ENCODE measurements at regions not wholly inside any gene's neighbourhood (a gene's known extent, or its start where the extent isn't known, plus 50 kb on each side); places are given as distances from the start of the nearest gene placed in this dataset.
"Not testable (repeated sequence)": the region's sequence is repeated elsewhere in the genome, so short reads cannot be mapped to it uniquely, and the experiment has no call there.

DNA sequence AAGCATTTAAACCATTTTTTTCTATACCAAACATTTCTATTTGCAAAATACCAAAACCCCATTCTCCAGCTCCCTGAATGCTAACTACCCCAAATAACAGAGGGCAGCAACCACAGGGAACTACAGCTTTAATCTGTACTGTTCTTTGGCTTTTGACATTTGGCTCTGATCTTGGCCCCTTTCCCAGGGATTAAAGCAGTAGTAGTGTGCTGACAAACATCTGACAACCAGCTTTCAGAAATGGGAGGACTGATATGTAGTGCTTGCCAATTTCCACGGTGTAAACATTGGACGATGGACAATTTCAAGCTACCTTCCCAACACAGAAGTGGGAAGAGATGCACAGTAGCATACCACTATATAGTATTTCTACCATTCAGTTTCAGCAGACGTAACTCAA is 88.4 kb upstream of the TEAD1 start:
- no peak for DNase-seq (ENCODE audit: low read depth)

DNA sequence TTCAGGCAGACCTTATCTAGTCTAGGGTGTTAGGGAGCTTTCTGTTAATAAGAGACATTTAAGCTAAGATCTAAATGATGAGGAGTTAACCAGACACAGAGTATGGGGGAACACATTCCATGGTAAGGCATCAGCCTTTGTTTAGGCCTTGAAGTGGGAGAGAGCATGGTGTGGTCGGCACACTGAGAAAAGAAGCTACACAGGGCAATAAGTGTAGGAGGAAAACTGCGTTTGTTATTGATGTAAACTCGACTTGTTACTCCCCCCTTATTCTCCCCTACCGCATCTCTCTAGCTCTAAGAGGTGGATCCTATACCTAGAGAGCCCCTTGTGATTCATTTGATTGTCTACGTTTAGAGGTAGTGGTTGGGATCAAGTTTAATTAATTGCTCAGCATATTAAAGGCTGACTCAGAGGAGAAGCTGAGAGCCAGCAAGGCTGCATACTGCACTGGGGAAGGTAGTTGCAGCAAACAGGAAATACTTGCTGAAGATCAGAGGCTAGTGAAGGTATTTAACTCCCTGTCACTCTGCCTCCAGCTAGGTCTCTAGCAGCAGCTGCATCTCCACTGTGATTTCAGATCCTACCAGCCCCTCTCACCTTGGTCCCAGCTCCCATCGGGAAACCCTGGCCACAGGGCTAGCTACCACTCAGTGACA is 86.8 kb upstream of the TEAD1 start:
- DNase-seq (ENCODE audit: low read depth): no peak

DNA sequence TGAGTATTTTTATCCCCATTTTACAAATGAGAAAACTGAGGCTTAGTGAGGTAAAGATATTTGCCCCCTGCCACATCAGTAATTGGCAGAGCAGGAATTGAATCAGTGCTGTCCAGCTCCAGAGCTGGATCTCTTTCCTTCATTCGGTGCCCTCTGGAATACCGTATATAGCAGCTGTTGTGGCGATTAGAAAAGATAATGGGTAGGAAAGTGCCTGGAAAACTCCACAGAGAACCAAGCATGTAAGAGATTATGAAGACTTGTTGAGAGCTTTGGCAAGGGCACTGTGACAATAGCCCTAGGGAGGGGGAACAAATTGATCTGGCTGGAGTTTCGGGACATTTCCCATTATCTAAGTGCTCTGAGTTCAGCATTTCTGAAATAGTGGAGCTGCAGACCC is 82.5 kb upstream of the TEAD1 start:
- DNase-seq (ENCODE audit: low read depth): no peak

DNA sequence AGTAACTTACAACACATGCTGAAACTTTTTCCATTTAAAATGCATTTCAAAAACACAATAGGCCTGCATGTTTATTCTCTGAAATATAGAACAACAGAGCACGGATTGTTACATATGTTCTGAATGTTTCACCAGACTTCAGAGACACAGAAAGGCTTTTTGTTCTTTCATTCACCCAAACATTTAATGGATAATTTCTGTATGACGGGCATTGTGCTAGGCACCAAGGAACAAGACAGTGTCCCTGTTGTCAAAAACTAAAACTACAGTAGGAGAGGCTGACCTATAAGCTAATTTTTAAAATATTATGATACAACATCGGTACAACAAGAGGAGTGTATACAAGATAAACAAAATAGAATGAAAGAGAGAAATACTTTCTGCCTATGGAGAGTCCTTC is 81.9 kb upstream of the TEAD1 start:
- DNase-seq (ENCODE audit: low read depth): no peak

DNA sequence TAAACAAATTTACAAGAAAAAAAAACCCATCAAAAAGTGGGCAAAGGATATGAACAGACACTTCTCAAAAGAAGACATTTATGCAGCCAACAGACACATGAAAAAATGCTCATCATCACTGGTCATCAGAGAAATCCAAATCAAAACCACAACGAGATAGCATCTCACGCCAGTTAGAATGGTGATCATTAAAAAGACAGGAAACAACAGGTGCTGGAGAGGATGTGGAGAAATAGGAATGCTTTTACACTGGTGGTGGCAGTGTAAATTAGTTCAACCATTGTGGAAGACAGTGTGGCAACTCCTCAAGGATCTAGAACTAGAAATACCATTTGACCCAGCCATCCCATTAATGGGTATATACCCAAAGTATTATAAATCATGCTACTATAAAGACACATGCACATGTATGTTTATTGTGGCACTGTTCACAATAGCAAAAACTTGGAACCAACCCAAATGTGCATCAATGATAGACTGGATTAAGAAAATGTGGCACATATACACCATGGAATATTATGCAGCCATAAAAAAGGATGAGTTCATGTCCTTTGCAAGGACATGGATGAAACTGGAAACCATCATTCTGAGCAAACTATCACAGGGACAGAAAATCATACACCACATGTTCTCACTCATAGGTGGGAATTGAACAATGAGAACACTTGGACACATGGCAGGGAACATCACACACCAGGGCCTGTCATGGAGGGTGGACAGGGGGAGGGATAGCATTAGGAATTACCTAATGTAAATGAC is 79.0 kb upstream of the TEAD1 start:
- DNase-seq (ENCODE audit: low read depth): not testable (repeated sequence)

DNA sequence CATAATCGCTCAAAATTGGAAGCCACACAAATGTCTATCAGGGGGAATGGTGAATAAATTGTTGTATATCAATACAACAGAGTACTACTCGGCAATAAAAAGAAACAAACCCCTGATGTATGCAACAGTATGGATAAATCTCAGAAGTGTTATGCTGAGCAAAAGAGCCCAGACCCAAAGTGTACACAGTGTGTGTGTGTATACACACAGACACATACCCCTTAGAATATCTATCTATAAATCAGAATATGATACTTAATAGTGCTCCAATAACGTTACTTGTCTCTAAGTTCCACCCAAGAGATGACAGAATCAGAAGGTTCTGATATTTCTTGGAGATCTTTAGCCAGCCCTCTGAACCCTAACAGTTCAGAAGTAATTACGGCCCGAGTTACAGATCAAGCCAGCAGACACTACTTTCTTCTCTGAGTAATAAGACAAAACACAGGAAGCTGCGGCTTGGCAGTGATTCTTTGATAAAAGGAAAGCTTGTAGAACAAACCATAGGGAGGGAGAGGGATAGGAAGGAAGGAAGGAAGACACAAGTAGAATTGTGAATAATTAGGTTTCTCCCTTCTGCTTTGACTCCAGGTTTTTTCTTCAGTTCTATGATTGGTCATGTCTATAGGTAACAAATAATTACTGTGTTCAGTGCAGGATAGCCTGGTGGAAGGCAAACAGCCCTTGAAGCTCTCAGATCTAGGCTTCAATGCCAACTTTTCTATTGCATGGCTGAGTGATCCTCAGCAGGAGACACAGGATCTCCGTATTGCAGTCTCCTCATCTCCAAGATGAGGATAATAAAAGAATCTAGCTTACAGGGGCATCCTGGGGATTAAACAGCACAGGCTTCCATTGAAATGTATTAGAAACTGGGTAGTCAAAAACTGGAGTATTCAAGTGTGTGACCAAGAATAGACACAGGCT is 75.6 kb upstream of the TEAD1 start:
- no peak for DNase-seq (ENCODE audit: low read depth)

DNA sequence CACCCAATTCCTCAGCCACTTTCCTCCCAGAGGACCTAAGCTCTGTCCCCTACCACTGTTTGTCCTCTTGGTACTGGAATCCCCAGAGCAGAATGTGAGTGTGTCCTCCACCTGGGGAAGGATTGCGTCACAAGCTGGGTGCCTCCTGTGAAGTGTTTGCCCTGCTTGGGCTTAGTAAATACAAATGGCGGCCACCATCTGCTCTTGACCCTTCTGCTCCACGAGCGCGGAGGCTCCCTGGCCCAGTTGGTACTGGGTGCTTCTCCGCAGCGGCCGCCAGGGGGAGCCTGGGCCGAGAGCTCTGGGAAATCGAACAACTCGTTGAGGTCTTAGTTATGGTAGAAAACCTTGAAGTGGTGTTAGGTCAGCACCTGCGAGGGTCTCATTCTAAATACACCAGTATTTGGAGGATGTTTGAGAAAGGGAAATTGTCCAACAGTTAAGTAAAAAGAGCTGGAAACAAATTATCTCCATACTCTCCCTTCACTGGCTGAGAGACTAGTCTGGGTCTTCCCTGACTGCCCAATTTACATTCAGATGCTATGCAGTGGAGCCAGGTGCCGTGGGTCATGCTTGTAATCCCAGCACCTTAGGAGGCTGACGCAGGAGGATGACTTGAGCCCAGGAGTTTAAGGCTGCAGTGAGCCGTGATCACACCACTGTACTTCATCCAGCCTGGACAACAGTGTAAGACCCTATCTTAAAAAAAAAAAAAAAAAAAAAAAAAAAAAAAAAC is 74.6 kb upstream of the TEAD1 start:
- DNase-seq (ENCODE audit: low read depth): peak; percentile 44

DNA sequence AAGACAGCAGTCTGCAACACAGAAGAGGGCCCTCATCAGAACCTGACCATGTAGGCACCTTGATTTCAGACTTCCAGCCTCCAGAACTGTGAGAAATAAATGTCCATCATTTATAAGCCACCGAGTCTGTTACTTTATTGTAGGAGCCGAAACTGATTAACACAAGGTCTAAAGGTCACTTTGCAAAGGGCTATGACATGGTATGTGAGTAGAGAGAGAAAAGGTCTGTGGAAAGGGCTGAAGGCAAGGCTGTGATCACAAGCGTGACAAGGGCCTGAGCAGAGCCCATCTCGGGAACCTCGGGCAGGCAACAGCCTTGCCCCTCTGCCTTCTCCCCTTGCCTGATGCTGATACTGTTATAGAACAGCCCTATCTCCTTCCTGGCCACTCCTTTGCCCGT is 73.4 kb upstream of the TEAD1 start:
- no peak for DNase-seq (ENCODE audit: low read depth)

DNA sequence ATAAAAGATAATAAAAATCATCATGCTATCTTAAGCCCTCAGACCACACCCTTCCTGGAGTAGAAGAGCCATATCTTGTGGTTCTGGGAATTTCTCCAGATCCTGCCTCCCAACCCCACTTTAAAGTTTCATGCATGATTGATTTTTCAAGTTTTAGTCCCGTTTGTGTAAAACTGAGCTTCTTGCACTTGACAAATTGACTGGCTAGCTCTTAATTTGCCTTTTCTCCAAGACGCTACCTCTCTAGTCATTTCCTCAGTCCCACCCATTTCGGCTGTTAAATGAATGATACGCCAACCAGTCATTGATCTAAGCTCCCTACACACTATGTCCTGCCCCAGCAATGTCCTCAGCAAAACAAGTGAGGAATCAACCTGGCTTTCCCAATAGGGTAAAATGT is 71.8 kb upstream of the TEAD1 start:
- DNase-seq (ENCODE audit: low read depth): no peak

DNA sequence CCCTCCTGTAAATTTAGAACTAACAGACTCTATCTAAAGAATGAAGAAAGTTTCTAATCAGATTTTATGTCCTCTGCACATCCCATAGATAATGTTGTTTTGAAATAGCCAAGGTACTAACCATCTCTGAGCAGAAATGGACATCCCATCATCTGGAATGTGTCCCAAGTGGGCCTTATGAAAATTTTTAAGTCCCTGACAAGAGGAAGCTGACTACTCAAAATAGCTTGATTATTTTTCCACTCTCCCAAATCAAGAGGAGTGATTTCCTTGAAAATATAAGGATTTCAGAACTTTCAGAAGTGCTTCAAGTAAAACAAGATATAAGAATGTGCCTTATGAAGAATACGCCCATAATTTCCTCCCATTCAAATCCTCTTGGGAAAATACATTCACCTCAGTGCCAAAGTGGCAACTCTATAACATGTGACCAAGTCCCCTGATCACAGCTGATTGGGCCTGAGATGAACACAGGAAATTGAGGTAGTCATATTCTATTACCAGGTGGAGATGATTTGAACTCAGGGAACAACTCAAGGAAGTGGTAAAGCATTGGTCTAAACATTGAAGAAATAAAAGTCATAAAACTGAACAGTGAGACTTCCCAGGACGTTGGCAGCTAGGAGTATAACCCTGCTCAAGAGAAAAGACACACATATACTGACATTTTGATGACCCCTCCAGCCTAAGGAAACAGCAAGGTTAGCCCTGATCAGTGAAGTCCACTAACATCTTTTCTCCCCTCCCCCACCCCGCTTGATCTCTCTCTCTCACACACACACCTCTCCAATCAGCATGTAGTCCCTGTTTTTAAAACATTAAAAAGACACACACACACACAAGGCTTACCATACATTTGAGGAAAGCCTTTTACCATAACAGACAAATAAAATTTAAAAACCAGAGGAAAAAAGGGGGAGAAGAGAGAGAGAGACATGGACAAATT is 70.8 kb upstream of the TEAD1 start:
- no peak for DNase-seq (ENCODE audit: low read depth)

DNA sequence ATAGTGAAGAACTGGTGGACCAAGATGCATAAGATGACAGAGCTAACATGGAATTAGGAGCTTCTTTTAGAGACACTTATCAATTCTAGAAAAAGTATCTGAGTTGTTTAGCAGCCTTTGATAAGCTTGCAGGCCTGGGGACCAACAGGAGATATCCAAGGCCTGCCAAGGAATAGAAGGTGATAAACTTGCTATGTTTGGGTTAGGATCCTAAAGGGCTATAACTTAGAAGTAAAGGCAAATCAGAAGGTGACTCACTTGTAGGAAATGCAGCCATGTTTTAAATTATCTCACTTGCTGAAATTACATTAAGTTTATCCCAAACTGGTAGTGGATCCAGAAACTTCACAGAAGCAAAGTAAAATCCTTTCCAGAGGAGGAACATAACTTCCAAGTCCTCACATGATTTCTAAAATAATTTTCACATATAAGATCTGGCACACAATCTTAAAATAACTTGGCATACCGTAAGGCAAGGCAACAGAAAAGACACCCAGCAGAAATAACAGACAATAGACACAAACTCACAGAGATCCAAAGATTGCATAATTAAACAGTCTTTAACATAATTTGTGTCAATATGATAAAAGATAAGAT is 69.6 kb upstream of the TEAD1 start:
- DNase-seq (ENCODE audit: low read depth): no peak

DNA sequence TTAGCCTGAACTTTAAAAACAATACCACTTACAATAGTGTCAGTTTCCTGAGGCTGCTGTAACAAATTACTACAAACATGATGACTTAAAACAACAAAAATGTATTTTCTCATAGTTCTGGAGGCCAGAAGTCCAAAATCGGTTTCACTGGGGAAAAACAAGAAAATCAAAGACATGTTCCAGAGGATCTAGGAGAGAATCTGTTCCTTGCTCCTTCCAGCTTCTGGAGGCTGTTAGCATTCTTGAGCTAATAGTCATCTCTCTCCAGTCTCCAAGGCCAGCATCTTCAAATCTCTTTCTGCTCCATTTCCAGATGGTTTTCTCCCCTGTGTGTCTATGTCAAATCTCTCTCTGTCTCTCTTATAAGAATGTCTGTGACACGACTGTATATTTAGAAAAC is 67.6 kb upstream of the TEAD1 start:
- DNase-seq (ENCODE audit: low read depth): no peak

DNA sequence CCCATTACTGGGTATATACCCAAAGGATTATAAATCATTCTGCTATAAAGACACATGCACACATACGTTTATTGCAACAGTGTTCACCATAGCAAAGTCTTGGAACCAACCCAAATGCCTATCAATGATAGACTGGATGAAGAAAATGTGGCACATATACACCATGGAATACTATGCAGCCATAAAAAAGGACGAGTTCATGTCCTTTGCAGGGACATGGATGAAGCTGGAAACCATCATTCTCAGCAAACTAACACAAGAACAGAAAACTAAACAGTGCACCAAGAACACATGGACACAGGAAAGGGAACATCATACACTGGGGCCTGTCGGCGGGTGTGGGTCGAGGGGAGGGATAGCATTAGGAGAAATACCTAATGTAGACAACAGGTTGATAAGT is 65.5 kb upstream of the TEAD1 start:
- not testable (repeated sequence) for DNase-seq (ENCODE audit: low read depth)

DNA sequence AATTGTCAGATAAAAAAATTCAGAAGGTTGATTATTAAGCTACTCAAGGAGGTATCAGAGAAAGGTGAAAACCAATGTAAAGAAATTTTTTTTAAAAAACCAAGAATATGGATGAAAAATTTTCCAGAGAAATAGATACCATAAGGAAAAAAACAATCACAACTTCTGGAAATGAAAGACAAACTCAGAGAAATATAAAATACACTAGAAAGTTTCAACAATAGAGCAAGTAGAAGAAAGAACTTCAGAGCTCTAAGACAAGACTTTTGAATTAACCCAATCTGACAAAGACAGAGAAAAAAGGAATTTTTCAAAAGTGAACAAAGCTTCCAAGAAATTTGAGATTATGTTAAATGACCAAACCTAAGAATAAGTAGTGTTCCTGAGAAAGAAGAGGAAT is 62.9 kb upstream of the TEAD1 start:
- no peak for DNase-seq (ENCODE audit: low read depth)

DNA sequence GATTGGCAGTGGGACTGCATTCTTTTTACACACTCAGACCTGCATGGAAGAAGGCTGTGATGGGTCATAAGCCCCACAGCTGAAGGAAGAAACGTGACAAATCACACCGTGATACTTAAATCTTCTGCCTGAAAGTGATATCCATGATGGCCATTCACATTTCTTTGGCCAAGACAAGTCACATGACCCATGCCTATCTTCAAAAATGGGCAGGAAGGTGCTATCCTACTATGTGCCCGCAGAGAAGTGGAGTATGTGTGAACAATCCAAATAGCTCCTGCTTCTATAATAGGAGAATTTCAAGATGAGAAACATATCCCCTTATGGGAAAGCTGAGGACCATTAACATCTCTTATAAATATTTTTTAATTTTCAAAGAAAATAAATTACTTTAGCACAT is 56.6 kb upstream of the TEAD1 start:
- no peak for DNase-seq (ENCODE audit: low read depth)

DNA sequence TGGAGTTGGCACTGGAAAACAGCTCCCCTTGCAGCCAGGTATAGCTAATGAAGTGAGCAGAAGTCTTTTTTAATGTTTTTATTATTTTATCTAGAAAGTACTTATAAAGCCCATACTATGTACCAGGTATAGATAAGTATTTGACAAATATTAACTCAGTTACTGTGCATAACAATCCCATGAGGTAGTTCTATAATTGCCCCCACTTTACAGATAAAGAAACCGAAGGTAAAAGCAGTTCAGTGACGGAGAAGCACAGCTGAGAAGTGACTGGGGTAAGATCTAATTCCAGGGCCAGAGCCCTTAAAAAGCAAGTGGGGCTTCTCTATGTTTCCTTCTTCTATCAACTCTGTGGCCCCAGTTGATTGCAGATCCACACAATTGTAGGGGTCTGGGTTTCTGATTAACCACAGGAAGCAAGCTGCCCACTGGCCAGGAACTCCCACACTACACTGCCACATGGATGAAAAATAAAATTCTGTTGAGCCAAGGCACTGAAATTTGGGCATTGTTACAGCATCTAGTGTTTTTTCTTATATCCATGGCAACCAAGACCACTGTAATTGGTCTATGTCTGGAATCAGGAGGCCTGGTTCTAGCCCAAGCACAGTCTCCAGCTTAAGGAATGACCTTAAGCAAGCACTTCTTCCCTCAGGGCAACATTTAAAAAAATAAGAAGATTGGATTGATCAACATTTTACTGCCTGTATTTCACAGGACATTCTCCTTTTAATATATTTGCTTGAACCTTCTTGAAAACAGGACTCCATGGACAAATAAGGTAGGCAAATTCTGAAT is 55.3 kb upstream of the TEAD1 start:
- DNase-seq (ENCODE audit: low read depth): no peak

DNA sequence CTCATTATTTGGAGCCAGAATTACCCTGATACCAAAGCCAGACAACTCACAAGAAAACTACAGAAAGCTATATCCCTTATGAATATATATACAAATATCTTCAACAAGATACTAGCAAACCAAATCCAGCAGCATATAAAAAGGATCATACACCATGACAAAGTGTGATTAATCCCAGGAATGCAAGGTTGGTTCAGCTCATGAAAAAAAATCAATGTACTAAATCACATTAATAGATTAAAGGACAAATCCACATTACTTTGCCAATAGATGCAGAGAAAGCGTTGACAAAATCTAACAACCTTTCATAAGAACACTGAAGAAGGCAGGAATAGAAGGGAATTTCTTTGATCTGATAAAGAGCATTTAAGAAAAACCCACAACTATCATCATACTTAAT is 50.4 kb upstream of the TEAD1 start:
- DNase-seq (ENCODE audit: low read depth): no peak
